IMR-90 (cell line): ENCODE measurements at regions not wholly inside any gene's neighbourhood (a gene's known extent, or its start where the extent isn't known, plus 50 kb on each side); places are given as distances from the start of the nearest gene placed in this dataset.

Experiments
- ATAC-seq: fragments of 200-7000 bp; cut with Tn5 transposase; 2 replicates; pipeline ENCODE4 v1.9.1; 2020; ENCODE audit warnings: low read depth, mild to moderate bottlenecking, moderate library complexity
- BruUV-seq: library from RNA; stranded (reverse); fragments of 400-500 nt; replicated peaks from 2 replicates; lab custom pipeline; 2021; lab: Mats Ljungman, UMichigan
- CTCF ChIA-PET: fragments of 300-600 bp; formaldehyde crosslinking; extraction: SDS; loops from one replicate; lab custom pipeline; 2021; ENCODE audit warnings: antibody characterized with exemption; lab: Yijun Ruan, JAX
- POLR2A ChIA-PET: fragments of 300-600 bp; sonication (Branson Sonifier 250); formaldehyde crosslinking; loops from one replicate; lab custom pipeline; 2022; ENCODE audit warnings: antibody characterized with exemption; ENCODE audit not compliant: unreplicated experiment; lab: Charles Lee
- DNase-seq: peaks from one replicate; pipeline ENCODE4 v3.0.0; 2013
- H2AFZ ChIP-seq: replicated peaks from 2 replicates; pipeline ENCODE3; 2013; ENCODE audit warnings: low read length, mild to moderate bottlenecking; ENCODE audit not compliant: poor library complexity
- H2AK5ac ChIP-seq: 2 replicates; pipeline ENCODE4 v1.6.1; 2013; ENCODE audit warnings: low read depth, low read length, inconsistent platforms
- H2AK9ac ChIP-seq: replicated peaks from 2 replicates; pipeline ENCODE3; 2013; ENCODE audit warnings: mild to moderate bottlenecking, low read depth, low read length, moderate library complexity; ENCODE audit not compliant: poor library complexity
- H2BK120ac ChIP-seq: 2 replicates; pipeline ENCODE4 v1.6.1; 2013; ENCODE audit warnings: low read depth, low read length, inconsistent platforms
- H2BK15ac ChIP-seq: 3 replicates; pipeline ENCODE4 v1.6.1; 2013; ENCODE audit warnings: low read depth, low read length, inconsistent platforms
- H2BK20ac ChIP-seq: 2 replicates; pipeline ENCODE4 v1.6.1; 2013; ENCODE audit warnings: low read depth, mild to moderate bottlenecking, inconsistent platforms, low read length, moderate library complexity
- H2BK5ac ChIP-seq: 2 replicates; pipeline ENCODE4 v1.6.1; 2013; ENCODE audit warnings: mild to moderate bottlenecking, low read depth, low read length, inconsistent platforms; ENCODE audit not compliant: poor library complexity, severe bottlenecking
- H3K14ac ChIP-seq: replicated peaks from 2 replicates; pipeline ENCODE4 v1.6.1; 2013; ENCODE audit warnings: low read depth, low read length, inconsistent platforms
- H3K18ac ChIP-seq: 2 replicates; pipeline ENCODE4 v1.6.1; 2013; ENCODE audit warnings: low read depth, low read length, control low read depth
- H3K23ac ChIP-seq: 2 replicates; pipeline ENCODE4 v1.6.1; 2013; ENCODE audit warnings: low read depth, low read length, inconsistent platforms
- H3K27ac ChIP-seq: 2 replicates; pipeline ENCODE4 v1.5.1; 2013; ENCODE audit warnings: mild to moderate bottlenecking, control low read depth, low read length; ENCODE audit not compliant: insufficient read depth
- H3K27me3 ChIP-seq: 2 replicates; pipeline ENCODE4 v1.6.1; 2013; ENCODE audit warnings: low read length; ENCODE audit not compliant: control insufficient read depth, insufficient read depth
- H3K36me3 ChIP-seq: 2 replicates; pipeline ENCODE4 v1.6.1; 2013; ENCODE audit warnings: low read length, mixed read lengths; ENCODE audit not compliant: control insufficient read depth, insufficient read depth
- H3K4ac ChIP-seq: 2 replicates; pipeline ENCODE4 v1.6.1; 2013; ENCODE audit warnings: low read depth, low read length, inconsistent platforms
- H3K4me1 ChIP-seq: 2 replicates; pipeline ENCODE4 v1.6.1; 2013; ENCODE audit warnings: low read length, mixed read lengths; ENCODE audit not compliant: control insufficient read depth, insufficient read depth
- H3K4me2 ChIP-seq: 2 replicates; pipeline ENCODE4 v1.6.1; 2013; ENCODE audit warnings: low read depth, mild to moderate bottlenecking, control low read depth, low read length, moderate library complexity
- H3K4me3 ChIP-seq: 2 replicates; pipeline ENCODE4 v1.5.1; 2013; ENCODE audit warnings: low read depth, mild to moderate bottlenecking, control low read depth, low read length, moderate library complexity; ENCODE audit not compliant: insufficient read depth
- H3K56ac ChIP-seq: 2 replicates; pipeline ENCODE4 v1.6.1; 2013; ENCODE audit warnings: low read length, inconsistent platforms; ENCODE audit not compliant: insufficient read depth; ENCODE audit errors: extremely low read depth
- H3K79me1 ChIP-seq, 2 experiments: 2 replicates each; pipeline ENCODE4 v1.6.1; 2013; ENCODE audit warnings: low read length in 2 of 2, inconsistent platforms in 1 of 2, low read depth in 1 of 2
- H3K9ac ChIP-seq: 2 replicates; pipeline ENCODE4 v1.6.1; 2013; ENCODE audit warnings: low read depth, low read length, control low read depth
- H3K9me1 ChIP-seq: 2 replicates; pipeline ENCODE4 v1.6.1; 2013; ENCODE audit warnings: low read length, inconsistent platforms; ENCODE audit not compliant: insufficient read depth
- H3K9me3 ChIP-seq: 2 replicates; pipeline ENCODE4 v1.6.1; 2013; ENCODE audit warnings: low read length; ENCODE audit not compliant: control insufficient read depth, insufficient read depth
- H4K20me1 ChIP-seq: 2 replicates; pipeline ENCODE4 v1.6.1; 2013; ENCODE audit warnings: low read length, inconsistent platforms; ENCODE audit not compliant: insufficient read depth
- H4K5ac ChIP-seq: 2 replicates; pipeline ENCODE4 v1.6.1; 2013; ENCODE audit warnings: mild to moderate bottlenecking, low read depth, low read length, control low read depth
- H4K8ac ChIP-seq, 2 experiments: 2 replicates each; pipeline ENCODE4 v1.6.1; 2013; ENCODE audit warnings: low read depth in 2 of 2, low read length in 2 of 2, control low read depth in 1 of 2, inconsistent platforms in 1 of 2
- H4K91ac ChIP-seq: 2 replicates; pipeline ENCODE4 v1.6.1; 2013; ENCODE audit warnings: low read depth, low read length, inconsistent platforms; ENCODE audit not compliant: insufficient read depth
- BHLHE40 ChIP-seq: fragments of 150-350 bp; IDR thresholded peaks from 2 replicates; pipeline ENCODE4 v1.6.1; 2016; ENCODE audit warnings: mild to moderate bottlenecking, low read depth, low read length
- CHD1 ChIP-seq: IDR thresholded peaks from 2 replicates; pipeline ENCODE4 v1.6.1; 2012; ENCODE audit warnings: low read depth, low read length, improper control_type of control experiment
- ELK1 ChIP-seq: fragments of 150-350 bp; IDR thresholded peaks from 2 replicates; pipeline ENCODE4 v1.6.1; 2016; ENCODE audit warnings: low read depth, mild to moderate bottlenecking, low read length, moderate library complexity, borderline replicate concordance
- FOS ChIP-seq: fragments of 150-350 bp; IDR thresholded peaks from 2 replicates; pipeline ENCODE4 v1.6.1; 2016; ENCODE audit warnings: low read depth, low read length
- MAFK ChIP-seq: IDR thresholded peaks from 2 replicates; pipeline ENCODE4 v1.6.1; 2012; ENCODE audit warnings: low read depth, low read length, improper control_type of control experiment
- MAZ ChIP-seq: IDR thresholded peaks from 2 replicates; pipeline ENCODE4 v1.6.1; 2012; ENCODE audit warnings: low read depth, mild to moderate bottlenecking, low read length, improper control_type of control experiment, moderate library complexity, borderline replicate concordance
- NFE2L2 ChIP-seq: fragments of 150-350 bp; IDR thresholded peaks from 2 replicates; pipeline ENCODE4 v1.6.1; 2016; ENCODE audit warnings: low read depth, mild to moderate bottlenecking, low read length
- RAD21 ChIP-seq: IDR thresholded peaks from 2 replicates; pipeline ENCODE4 v1.6.1; 2012; ENCODE audit warnings: low read length, improper control_type of control experiment
- SMC3 ChIP-seq: fragments of 150-350 bp; IDR thresholded peaks from 2 replicates; pipeline ENCODE4 v1.6.1; 2016; ENCODE audit warnings: low read depth, mild to moderate bottlenecking, antibody characterized with exemption, low read length, moderate library complexity
- WGBS, 2 experiments: methylation state at CpG; one replicate each; pipeline versions ENCODE4 v1.1.5 to v1.1.7; 2013; ENCODE audit warnings: missing lambda C conversion rate in 2 of 2; ENCODE audit not compliant: insufficient read length in 1 of 2; ENCODE audit errors: extremely low coverage in 2 of 2; 5-methylcytosine and 5-hydroxymethylcytosine counted together
- dilution Hi-C: fragments of 300-500 bp; cut with HindIII; formaldehyde crosslinking; loops from one replicate; pipeline ENCODE4 v1.14.3; 2018; ENCODE audit warnings: low sequenced_read_pairs; ENCODE audit not compliant: unreplicated experiment
- in situ Hi-C: fragments of 300-500 bp; cut with MboI; formaldehyde crosslinking; loops from 3 replicates; pipeline ENCODE4 v1.14.3; 2019; ENCODE audit warnings: low sequenced_read_pairs, inconsistent platforms, mixed read lengths
- intact Hi-C: fragments of 100-400 bp; cut with micrococcal nuclease; formaldehyde crosslinking; loops from 2 replicates; pipeline ENCODE4 v1.10.0; 2022
- TF ChIP-seq, protein P1 (sequence below): conservative IDR thresholded peaks from 2 replicates; pipeline ENCODE4 v1.5.1; 2012; ENCODE audit warnings: mild to moderate bottlenecking, low read depth, low read length, improper control_type of control experiment
- TF ChIP-seq, protein P2 (sequence below): fragments of 150-350 bp; IDR thresholded peaks from 2 replicates; pipeline ENCODE4 v1.6.1; 2017; ENCODE audit warnings: mild to moderate bottlenecking, antibody characterized with exemption, low read length, low read depth

GRCh38 chr10:128297709-128298378 is 171.6 kb upstream of the MKI67 start:
- Histone ChIP-seq H3K9ac (no peak overlapping the region), H3K9me3 (peaks cover 55% of the 10 kb centered on the region), H3K27ac (no peak overlapping the region), H2BK5ac (no peak overlapping the region), H3K23ac (no peak overlapping the region), H4K5ac (no peak overlapping the region), H3K4ac (no peak overlapping the region), H3K18ac (no peak overlapping the region), H3K56ac (no peak overlapping the region), H3K4me3 (no peak overlapping the region), H2AK5ac (no peak overlapping the region), H2BK120ac (no peak overlapping the region), H2AK9ac (no peak overlapping the region), H4K91ac (no peak overlapping the region), H3K4me2 (no peak overlapping the region), H2BK15ac (no peak overlapping the region), H3K14ac (no peak overlapping the region), H4K8ac (no peak overlapping the region), H3K27me3 (no peaks in the 10 kb centered on the region), H2AFZ (no peak overlapping the region), H3K36me3 (no peaks in the 10 kb centered on the region), H4K20me1 (no peaks in the 10 kb centered on the region), H3K4me1 (no peaks in the 10 kb centered on the region), H3K9me1 (no peaks in the 10 kb centered on the region), H3K79me1 (no peaks in the 10 kb centered on the region), H2BK20ac (no peak overlapping the region)
- intact Hi-C loops (no loop called here), in situ Hi-C loops (no loop called here), dilution Hi-C loops (no loop called here)
- no TSS peak for BruUV-seq
- ATAC-seq (no peak), DNase-seq (no peak)
- POLR2A ChIA-PET = no interaction called here
- no CpG with 5 or more reads among the region's 11 CpGs for WGBS, 2 experiments
- CTCF ChIA-PET = no interaction called here
- TF ChIP-seq, protein P1, sequence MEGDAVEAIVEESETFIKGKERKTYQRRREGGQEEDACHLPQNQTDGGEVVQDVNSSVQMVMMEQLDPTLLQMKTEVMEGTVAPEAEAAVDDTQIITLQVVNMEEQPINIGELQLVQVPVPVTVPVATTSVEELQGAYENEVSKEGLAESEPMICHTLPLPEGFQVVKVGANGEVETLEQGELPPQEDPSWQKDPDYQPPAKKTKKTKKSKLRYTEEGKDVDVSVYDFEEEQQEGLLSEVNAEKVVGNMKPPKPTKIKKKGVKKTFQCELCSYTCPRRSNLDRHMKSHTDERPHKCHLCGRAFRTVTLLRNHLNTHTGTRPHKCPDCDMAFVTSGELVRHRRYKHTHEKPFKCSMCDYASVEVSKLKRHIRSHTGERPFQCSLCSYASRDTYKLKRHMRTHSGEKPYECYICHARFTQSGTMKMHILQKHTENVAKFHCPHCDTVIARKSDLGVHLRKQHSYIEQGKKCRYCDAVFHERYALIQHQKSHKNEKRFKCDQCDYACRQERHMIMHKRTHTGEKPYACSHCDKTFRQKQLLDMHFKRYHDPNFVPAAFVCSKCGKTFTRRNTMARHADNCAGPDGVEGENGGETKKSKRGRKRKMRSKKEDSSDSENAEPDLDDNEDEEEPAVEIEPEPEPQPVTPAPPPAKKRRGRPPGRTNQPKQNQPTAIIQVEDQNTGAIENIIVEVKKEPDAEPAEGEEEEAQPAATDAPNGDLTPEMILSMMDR = no peak
- TF ChIP-seq, protein P2, sequence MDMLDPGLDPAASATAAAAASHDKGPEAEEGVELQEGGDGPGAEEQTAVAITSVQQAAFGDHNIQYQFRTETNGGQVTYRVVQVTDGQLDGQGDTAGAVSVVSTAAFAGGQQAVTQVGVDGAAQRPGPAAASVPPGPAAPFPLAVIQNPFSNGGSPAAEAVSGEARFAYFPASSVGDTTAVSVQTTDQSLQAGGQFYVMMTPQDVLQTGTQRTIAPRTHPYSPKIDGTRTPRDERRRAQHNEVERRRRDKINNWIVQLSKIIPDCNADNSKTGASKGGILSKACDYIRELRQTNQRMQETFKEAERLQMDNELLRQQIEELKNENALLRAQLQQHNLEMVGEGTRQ = no peak
- TF ChIP-seq RAD21 (no peak), NFE2L2 (no peak), FOS (no peak), ELK1 (no peak), MAFK (no peak), BHLHE40 (no peak), SMC3 (no peak), MAZ (no peak), CHD1 (no peak)
